ENCODE measurements at regions not wholly inside any gene's neighbourhood (a gene's known extent, or its start where the extent isn't known, plus 50 kb on each side); places are given as distances from the start of the nearest gene placed in this dataset.

DNA sequence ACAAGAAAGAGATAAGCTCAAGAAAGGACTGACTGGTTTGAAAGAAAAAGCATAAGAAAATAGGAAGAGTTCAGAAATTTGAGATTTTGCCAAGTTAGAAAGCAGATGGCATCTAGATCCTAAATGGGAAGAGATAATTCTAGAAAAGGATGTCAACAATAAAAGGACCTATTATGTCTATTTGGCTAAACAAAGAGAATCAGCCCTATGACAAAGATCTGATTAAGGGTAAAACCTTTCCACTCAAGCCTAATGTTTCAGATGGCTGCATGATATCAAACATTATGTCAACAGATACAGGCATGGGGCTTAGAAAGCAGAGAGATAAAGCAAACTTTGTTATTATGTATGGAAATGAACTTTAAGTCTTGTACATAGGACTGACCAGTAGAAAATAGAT, 465.0 kb upstream of the TRIB2 start:
- TF ChIP-seq, protein P1, sequence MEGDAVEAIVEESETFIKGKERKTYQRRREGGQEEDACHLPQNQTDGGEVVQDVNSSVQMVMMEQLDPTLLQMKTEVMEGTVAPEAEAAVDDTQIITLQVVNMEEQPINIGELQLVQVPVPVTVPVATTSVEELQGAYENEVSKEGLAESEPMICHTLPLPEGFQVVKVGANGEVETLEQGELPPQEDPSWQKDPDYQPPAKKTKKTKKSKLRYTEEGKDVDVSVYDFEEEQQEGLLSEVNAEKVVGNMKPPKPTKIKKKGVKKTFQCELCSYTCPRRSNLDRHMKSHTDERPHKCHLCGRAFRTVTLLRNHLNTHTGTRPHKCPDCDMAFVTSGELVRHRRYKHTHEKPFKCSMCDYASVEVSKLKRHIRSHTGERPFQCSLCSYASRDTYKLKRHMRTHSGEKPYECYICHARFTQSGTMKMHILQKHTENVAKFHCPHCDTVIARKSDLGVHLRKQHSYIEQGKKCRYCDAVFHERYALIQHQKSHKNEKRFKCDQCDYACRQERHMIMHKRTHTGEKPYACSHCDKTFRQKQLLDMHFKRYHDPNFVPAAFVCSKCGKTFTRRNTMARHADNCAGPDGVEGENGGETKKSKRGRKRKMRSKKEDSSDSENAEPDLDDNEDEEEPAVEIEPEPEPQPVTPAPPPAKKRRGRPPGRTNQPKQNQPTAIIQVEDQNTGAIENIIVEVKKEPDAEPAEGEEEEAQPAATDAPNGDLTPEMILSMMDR (IDR thresholded peaks at IDR 0.05; ENCODE audit: borderline replicate concordance, extremely low read depth, low read length, poor library complexity, severe bottlenecking): no peak
- no peak for TF ChIP-seq EZH2 (IDR thresholded peaks at IDR 0.05; ENCODE audit: borderline replicate concordance, low read depth, low read length, severe bottlenecking)
